PC-3 (cell line): ENCODE measurements at regions not wholly inside any gene's neighbourhood (a gene's known extent, or its start where the extent isn't known, plus 50 kb on each side); places are given as distances from the start of the nearest gene placed in this dataset.

Source experiments
- ATAC-seq: fragments of 200-7000 bp; cut with Tn5 transposase; 2 replicates; pipeline ENCODE4 v1.9.1; 2020; ENCODE audit warnings: mild to moderate bottlenecking, moderate library complexity
- BruUV-seq: library from RNA; stranded (reverse); fragments of 400-500 nt; replicated peaks from 2 replicates; lab custom pipeline; 2021; lab: Mats Ljungman, UMichigan
- CTCF ChIA-PET: fragments of 300-600 bp; sonication (Branson Sonifier 250); formaldehyde crosslinking; loops from one replicate; lab custom pipeline; 2022; ENCODE audit warnings: antibody characterized with exemption; lab: Charles Lee
- POLR2A ChIA-PET: fragments of 300-600 bp; sonication (Branson Sonifier 250); formaldehyde crosslinking; loops from one replicate; lab custom pipeline; 2022; ENCODE audit warnings: antibody characterized with exemption; ENCODE audit not compliant: unreplicated experiment; lab: Charles Lee
- DNase-seq: peaks from one replicate; pipeline ENCODE4 v3.0.0-alpha.2; 2015
- H2AFZ ChIP-seq: fragments of 300-600 bp; sonication (generic); 2 replicates; pipeline ENCODE4 v1.6.0; 2016; ENCODE audit warnings: antibody characterized with exemption, low read length
- H3F3A ChIP-seq: fragments of 300-600 bp; sonication (generic); one replicate; pipeline ENCODE4 v1.6.0; 2017; ENCODE audit warnings: antibody characterized with exemption, low read length, control low read depth, mild to moderate bottlenecking; ENCODE audit not compliant: unreplicated experiment
- H3K27ac ChIP-seq: fragments of 300-600 bp; sonication (generic); 2 replicates; pipeline ENCODE4 v1.5.1; 2016; ENCODE audit warnings: mild to moderate bottlenecking, low read length
- H3K27me3 ChIP-seq: fragments of 300-600 bp; sonication (generic); 2 replicates; pipeline ENCODE4 v1.6.1; 2016; ENCODE audit warnings: low read length, mixed read lengths
- H3K36me3 ChIP-seq: fragments of 300-600 bp; sonication (generic); 2 replicates; pipeline ENCODE4 v1.6.1; 2016; ENCODE audit warnings: low read depth, mixed run types, low read length, mixed read lengths
- H3K4me1 ChIP-seq: fragments of 300-600 bp; sonication (generic); 2 replicates; pipeline ENCODE4 v1.5.1; 2016; ENCODE audit warnings: low read length; ENCODE audit not compliant: insufficient read depth
- H3K4me2 ChIP-seq: fragments of 300-600 bp; sonication (generic); 2 replicates; pipeline ENCODE4 v1.6.0; 2016; ENCODE audit warnings: low read length
- H3K4me3 ChIP-seq: fragments of 300-600 bp; sonication (generic); 2 replicates; pipeline ENCODE4 v1.5.1; 2016; ENCODE audit warnings: mild to moderate bottlenecking, low read length, mixed read lengths
- H3K79me2 ChIP-seq: fragments of 300-600 bp; sonication (generic); 2 replicates; pipeline ENCODE4 v1.6.1; 2017; ENCODE audit warnings: low read length, mixed read lengths
- H3K9ac ChIP-seq: fragments of 300-600 bp; sonication (generic); 2 replicates; pipeline ENCODE4 v1.6.0; 2016; ENCODE audit warnings: mild to moderate bottlenecking, low read length
- H3K9me2 ChIP-seq: fragments of 300-600 bp; sonication (generic); replicated peaks from 2 replicates; pipeline ENCODE4 v1.6.1; 2016; ENCODE audit warnings: mixed run types, low read length, mixed read lengths
- H3K9me3 ChIP-seq: fragments of 300-600 bp; sonication (generic); 2 replicates; pipeline ENCODE4 v1.6.1; 2016; ENCODE audit warnings: low read length, mixed read lengths
- H4K20me1 ChIP-seq: fragments of 300-600 bp; sonication (generic); 2 replicates; pipeline ENCODE4 v1.6.1; 2016; ENCODE audit warnings: low read length, mixed read lengths
- CTCF ChIP-seq: fragments of 300-600 bp; sonication (generic); conservative IDR thresholded peaks from 2 replicates; pipeline ENCODE4 v1.5.1; 2017; ENCODE audit warnings: antibody characterized with exemption, low read depth, mild to moderate bottlenecking, low read length
- EZH2 ChIP-seq: fragments of 300-600 bp; sonication (generic); IDR thresholded peaks from one replicate; pipeline ENCODE4 v1.6.1; 2017; ENCODE audit warnings: antibody characterized with exemption, mild to moderate bottlenecking, low read length; ENCODE audit not compliant: unreplicated experiment
- EZH2phosphoT487 ChIP-seq: fragments of 300-600 bp; sonication (generic); IDR thresholded peaks from 2 replicates; pipeline ENCODE4 v1.6.1; 2018; ENCODE audit warnings: mild to moderate bottlenecking, antibody characterized with exemption, low read length, borderline replicate concordance
- intact Hi-C: fragments of 100-400 bp; cut with micrococcal nuclease; formaldehyde crosslinking; loops from 2 replicates; pipeline ENCODE4 v1.9.0; 2023

- H3K27ac ChIP-seq, result peak overlapping the region; percentile 76
- CTCF ChIA-PET, result no interaction called here
- no peaks in the 10 kb centered on the region for H3K79me2 ChIP-seq
- ATAC-seq, result no peak
- H3K4me2 ChIP-seq, result no peak overlapping the region
- peaks cover 17% of the 10 kb centered on the region for H3K4me1 ChIP-seq
- DNase-seq, result peak; percentile 63
- no peaks in the 10 kb centered on the region for H3F3A ChIP-seq
- no TSS peak for BruUV-seq
- H3K9ac ChIP-seq, result no peak overlapping the region
- intact Hi-C loops, result no loop called here
- no peaks in the 10 kb centered on the region for H3K27me3 ChIP-seq
- H3K36me3 ChIP-seq, result no peaks in the 10 kb centered on the region
- no peaks in the 10 kb centered on the region for H3K9me2 ChIP-seq
- TF ChIP-seq EZH2, result no peak
- TF ChIP-seq CTCF, result no peak
- TF ChIP-seq EZH2phosphoT487, result no peak
- H2AFZ ChIP-seq, result no peak overlapping the region
- no peak overlapping the region for H3K4me3 ChIP-seq
- H4K20me1 ChIP-seq, result no peaks in the 10 kb centered on the region
- H3K9me3 ChIP-seq, result no peaks in the 10 kb centered on the region
- POLR2A ChIA-PET, result no interaction called here
Measured at GRCh38 chr10:8544057-8544380, 489.5 kb downstream of the GATA3 start.

- POLR2A ChIA-PET, result interaction anchor here (0.7 kb wide), 1 partner anchor 359 kb away, joined by 3 read pairs; no protein-coding TSS in a partner anchor
- Histone ChIP-seq H3F3A (no peaks in the 10 kb centered on the region), H3K27me3 (no peaks in the 10 kb centered on the region), H3K27ac (peak overlapping the region; percentile 76; the same call in 1 of the 2 replicates), H2AFZ (no peak overlapping the region), H3K9me2 (no peaks in the 10 kb centered on the region), H4K20me1 (no peaks in the 10 kb centered on the region), H3K4me2 (no peak overlapping the region; the same call in 1 of the 2 replicates), H3K4me1 (peaks cover 17% of the 10 kb centered on the region), H3K9me3 (no peaks in the 10 kb centered on the region), H3K4me3 (no peak overlapping the region), H3K79me2 (no peaks in the 10 kb centered on the region), H3K9ac (no peak overlapping the region), H3K36me3 (no peaks in the 10 kb centered on the region)
- CTCF ChIA-PET, result no interaction called here
- ATAC-seq (no peak), DNase-seq (no peak)
- no peak for TF ChIP-seq EZH2phosphoT487
- no TSS peak for BruUV-seq
- intact Hi-C loops, result no loop called here
Measured at GRCh38 chr10:8544500-8544899, 490.0 kb downstream of the GATA3 start.

- Histone ChIP-seq H3K9me3 (no peaks in the 10 kb centered on the region), H3F3A (no peaks in the 10 kb centered on the region), H3K4me3 (no peak overlapping the region), H3K27ac (no peak overlapping the region), H3K36me3 (no peaks in the 10 kb centered on the region), H2AFZ (no peak overlapping the region), H3K79me2 (no peaks in the 10 kb centered on the region), H3K4me2 (no peak overlapping the region), H3K4me1 (no peaks in the 10 kb centered on the region), H3K27me3 (no peaks in the 10 kb centered on the region), H3K9ac (no peak overlapping the region), H3K9me2 (no peaks in the 10 kb centered on the region), H4K20me1 (no peaks in the 10 kb centered on the region)
- ChIA-PET CTCF (no interaction called here), POLR2A (no interaction called here)
- no peak for TF ChIP-seq EZH2phosphoT487
- TF ChIP-seq EZH2, result no peak
- TF ChIP-seq CTCF, result no peak
- intact Hi-C loops, result no loop called here
- BruUV-seq, result no TSS peak
- no peak for DNase-seq
- ATAC-seq, result no peak
Measured at GRCh38 chr10:8554574-8554973, 500.1 kb downstream of the GATA3 start.
